COLO668 (cell line): ENCODE measurements at regions not wholly inside any gene's neighbourhood (a gene's known extent, or its start where the extent isn't known, plus 50 kb on each side); places are given as distances from the start of the nearest gene placed in this dataset.
"Not testable (repeated sequence)": the region's sequence is repeated elsewhere in the genome, so short reads cannot be mapped to it uniquely, and the experiment has no call there.

Source experiments
- DNase-seq: peaks from one replicate; lab custom pipeline; 2025; ENCODE audit not compliant: unreplicated experiment; lab: John Stamatoyannopoulos, UW

GRCh38 chr2:192559587-192559986 is 364.9 kb upstream of the TMEFF2 start:
- no peak for DNase-seq

DNA sequence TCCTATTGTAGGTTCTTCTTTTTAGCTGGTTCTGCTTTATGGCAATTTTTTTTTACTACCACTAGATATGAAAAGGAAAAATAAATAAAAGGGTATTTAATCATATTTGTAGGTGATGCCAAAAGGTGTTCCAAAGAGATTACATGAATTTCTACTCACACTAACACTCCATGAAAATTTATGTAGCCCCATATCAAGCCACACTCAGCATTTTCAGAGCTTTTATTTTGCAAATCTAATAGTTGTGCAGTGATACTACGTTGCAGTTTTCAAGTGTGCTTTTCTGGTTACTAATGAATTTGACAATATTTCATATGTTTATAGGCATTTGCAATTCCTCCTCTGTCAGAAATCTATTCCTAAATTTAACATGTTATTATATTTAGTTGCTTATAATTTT is 363.9 kb upstream of the TMEFF2 start:
- no peak for DNase-seq

GRCh38 chr2:192555740-192556139 is 361.0 kb upstream of the TMEFF2 start:
- DNase-seq, result no peak

DNA sequence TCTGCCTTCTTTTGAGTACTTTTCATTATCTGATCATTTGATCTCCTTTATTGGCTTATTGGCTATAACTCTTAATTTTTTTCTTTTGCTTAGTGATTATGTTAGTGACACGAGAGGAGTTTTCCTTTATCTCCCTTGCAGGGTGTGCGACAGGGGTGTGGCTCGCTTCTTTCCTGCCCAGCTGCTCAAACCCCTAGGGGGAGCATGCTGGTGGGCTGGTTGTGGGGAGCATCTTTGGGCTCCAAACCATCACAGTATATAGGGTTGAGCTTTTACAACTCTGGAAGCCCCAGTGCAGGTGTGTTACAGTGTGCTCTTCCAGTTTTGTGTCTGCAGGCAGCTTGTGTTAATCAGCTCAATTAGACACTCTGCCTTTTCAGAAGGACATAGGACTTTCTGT is 357.0 kb upstream of the TMEFF2 start:
- no peak for DNase-seq

- DNase-seq, result no peak
These were observed 351.8 kb upstream of the TMEFF2 start for GRCh38 chr2:192546565-192546964.

DNA sequence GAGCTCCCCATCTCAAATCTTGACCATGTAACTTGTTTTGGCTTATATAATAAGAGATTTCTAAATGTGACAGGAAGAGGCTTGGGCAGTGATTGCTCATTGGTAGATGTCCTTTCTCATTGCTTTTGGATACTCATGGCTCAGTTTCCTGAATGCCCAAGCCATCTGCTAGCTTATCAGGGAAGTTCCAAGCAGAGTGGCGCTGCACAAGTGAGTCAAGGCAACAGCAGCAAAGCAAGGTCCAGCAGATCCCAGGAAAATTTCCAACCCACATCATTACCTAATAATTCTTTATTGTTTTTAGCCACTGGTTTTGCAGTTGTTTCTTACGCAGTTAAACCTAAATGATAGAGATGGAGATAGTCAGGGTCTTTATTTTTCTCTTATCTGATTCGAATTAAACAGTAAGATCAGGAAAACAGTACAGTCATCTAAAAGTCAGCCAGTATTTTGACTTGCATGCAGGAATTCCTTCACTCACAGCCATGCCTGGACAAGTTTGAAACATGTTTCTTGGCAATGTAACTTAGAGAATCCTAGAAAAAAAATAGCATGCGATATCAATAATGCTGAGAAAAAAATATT is 349.7 kb upstream of the TMEFF2 start:
- DNase-seq, result no peak

DNA sequence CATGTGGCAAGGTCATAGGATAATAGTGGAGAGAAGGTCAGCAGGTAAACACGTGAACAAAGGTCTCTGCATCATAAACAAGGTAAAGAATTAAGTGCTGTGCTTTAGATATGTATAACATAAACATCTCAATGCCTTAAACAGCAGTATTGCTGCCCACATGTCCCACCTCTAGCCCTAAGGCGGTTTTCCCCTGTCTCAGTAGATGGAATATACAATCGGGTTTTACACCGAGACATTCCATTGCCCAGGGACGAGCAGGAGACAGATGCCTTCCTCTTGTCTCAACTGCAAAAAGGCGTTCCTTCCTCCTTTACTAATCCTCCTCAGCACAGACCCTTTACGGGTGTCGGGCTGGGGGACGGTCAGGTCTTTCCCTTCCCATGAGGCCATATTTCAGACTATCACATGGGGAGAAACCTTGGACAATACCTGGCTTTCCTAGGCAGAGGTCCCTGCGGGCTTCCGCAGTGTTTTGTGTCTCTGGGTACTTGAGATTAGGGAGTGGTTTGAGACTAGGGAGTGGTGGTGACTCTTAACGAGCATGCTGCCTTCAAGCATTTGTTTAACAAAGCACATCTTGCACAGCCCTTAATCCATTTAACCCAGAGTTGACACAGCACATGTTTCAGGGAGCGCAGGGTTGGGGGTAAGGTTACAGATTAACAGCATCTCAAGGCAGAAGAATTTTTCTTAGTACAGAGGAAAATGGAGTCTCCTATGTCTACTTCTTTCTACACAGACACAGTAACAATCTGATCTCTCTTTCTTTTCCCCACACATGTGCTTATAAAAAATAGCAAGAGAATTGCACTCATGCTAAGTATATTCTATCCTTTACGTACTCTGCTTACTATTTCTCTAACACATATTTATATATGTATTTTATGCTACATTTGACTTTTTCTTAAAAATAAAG is 347.7 kb upstream of the TMEFF2 start:
- not testable (repeated sequence) for DNase-seq

- no peak for DNase-seq
These were observed 344.6 kb upstream of the TMEFF2 start for GRCh38 chr2:192539306-192539705.

- no peak for DNase-seq
These were observed 342.3 kb upstream of the TMEFF2 start for GRCh38 chr2:192536922-192537624.

- DNase-seq, result no peak
These were observed 341.5 kb upstream of the TMEFF2 start for GRCh38 chr2:192535956-192536921.

DNA sequence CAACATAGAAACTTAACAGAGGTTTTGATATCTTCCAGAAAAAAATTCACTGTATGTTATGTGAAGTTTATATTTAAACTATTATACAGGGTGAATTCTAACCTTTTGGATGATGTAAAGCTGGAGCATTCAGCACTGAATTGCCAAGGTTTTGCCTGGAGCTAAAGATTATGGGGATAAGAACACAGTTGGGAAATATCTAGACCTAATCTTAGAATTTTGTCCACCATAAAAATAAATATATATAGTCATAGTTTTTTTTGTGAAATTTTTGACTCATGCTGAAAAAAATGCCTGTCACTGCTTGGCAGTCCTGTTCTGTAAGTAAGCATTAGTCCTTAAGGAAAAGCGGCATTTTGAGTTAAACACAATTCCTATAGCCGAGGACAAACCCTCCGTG is 339.3 kb upstream of the TMEFF2 start:
- no peak for DNase-seq

DNA sequence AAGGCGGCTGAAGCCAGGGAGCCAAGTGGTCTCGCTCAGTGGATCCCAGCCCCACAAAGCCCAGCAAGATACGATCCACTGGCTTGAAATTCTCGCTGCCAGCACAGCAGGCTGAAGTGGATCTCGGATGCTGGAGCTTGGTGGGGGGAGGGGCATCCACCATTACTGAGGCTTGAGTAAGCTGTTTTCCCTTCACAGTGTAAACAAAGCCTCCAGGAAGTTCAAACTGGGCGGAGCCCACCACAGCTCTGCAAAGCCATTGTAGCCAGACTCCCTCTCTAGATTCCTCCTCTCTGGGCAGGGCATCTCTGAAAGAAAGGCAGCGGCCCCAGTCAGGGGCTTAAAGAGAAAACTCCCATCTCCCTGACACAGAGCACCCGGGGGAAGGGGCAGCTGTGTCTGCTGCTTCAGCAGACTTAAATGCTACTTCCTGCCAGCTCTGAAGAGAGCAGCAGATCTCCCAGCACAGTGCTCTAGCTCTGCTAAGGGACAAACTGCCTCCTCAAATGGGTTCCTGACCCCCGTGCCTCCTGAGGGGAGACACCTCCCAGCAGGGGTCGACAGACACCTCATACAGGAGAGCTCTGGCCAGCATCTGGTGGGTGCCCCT is 330.0 kb upstream of the TMEFF2 start:
- DNase-seq, result not testable (repeated sequence)

- DNase-seq, result not testable (repeated sequence)
These were observed 329.5 kb upstream of the TMEFF2 start for GRCh38 chr2:192524214-192524613.

DNA sequence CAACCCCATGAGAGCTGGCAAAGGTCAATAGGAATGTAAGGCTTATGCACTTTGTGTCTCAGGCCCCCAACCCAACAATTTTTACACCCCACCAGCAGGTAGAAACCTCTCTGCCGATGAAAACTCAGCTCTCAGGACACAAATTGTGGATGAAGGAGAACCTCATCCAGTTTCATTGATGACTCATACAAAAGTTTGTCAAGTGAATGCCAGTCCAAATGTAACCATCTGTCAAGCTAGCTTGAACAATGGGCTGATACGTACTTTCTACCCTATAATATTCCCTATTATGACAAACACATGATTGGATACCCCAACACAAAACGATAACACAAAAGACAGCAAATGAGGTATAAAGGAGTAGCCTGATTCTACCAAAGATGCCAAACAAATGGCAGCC is 321.2 kb upstream of the TMEFF2 start:
- DNase-seq, result no peak

GRCh38 chr2:192513575-192513974 is 318.8 kb upstream of the TMEFF2 start:
- DNase-seq, result no peak

- DNase-seq, result not testable (repeated sequence)
These were observed 313.2 kb upstream of the TMEFF2 start for GRCh38 chr2:192507836-192508450.

- no peak for DNase-seq
These were observed 305.9 kb upstream of the TMEFF2 start for GRCh38 chr2:192500550-192501200.

DNA sequence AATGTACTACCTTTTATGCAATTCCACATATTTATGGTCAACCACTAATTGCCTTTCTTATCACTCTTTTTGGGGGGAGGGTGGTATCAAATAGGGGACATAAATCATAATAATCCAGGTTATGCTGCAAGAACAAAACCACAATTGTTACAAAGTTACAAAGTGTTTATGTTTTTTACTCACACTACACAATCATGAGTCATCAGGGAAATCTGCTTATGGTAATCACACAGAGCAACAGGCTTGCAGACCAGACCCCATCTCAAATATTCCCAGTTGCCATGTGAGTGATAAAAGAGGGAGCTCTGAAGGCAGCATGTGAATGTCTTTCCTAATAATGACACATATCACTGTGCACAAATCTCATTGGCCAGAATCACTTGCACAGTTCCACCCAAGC is 304.7 kb upstream of the TMEFF2 start:
- no peak for DNase-seq

GRCh38 chr2:192498747-192499146 is 304.0 kb upstream of the TMEFF2 start:
- no peak for DNase-seq
